ENCODE measurements at regions not wholly inside any gene's neighbourhood (a gene's known extent, or its start where the extent isn't known, plus 50 kb on each side); places are given as distances from the start of the nearest gene placed in this dataset.
"Not testable (repeated sequence)": the region's sequence is repeated elsewhere in the genome, so short reads cannot be mapped to it uniquely, and the experiment has no call there.

DNA sequence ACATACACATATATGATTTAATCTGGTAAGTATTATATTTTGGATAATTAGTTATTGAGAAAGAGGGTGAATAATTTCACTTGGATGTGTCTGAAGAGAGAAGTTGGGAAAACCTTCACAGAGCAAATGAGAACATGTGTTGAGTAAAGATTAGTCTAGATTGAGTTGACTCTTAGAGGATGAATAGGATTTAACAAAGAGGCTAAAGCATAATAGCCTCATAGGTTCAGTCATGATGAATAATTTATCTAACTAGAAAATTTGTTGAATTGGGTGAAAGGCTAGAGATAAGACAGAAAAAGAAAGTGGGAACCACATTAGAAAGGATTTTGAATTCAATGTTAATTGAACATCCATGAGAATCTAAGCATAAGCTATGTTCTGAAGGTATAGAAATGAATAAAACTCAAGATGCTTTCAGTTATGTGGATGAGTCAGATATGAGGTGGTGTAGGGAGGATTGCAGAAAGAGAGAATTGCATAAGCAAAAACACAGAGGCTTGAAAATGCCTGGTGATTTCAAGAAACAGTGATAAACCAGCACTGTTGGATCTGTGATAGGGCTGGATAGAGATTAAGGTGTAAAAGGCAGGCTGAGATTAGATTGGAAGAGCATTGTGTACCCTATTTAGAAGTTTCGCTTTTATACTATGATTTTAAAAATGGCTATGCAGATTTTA lies 207.6 kb upstream of the NR3C2 start:
- Mint-ChIP-seq H3K9me3 (no peaks in the 10 kb centered on the region), H3K36me3 (no peaks in the 10 kb centered on the region), H3K4me1 (ENCODE audit: unreplicated experiment) (no peaks in the 10 kb centered on the region), H3K4me3 (no peak overlapping the region), H3K27ac (no peak overlapping the region), H3K27me3 (no peaks in the 10 kb centered on the region)
- no peak for DNase-seq (ENCODE audit: extremely low spot score, unreplicated experiment)
- TF ChIP-seq, protein P1, sequence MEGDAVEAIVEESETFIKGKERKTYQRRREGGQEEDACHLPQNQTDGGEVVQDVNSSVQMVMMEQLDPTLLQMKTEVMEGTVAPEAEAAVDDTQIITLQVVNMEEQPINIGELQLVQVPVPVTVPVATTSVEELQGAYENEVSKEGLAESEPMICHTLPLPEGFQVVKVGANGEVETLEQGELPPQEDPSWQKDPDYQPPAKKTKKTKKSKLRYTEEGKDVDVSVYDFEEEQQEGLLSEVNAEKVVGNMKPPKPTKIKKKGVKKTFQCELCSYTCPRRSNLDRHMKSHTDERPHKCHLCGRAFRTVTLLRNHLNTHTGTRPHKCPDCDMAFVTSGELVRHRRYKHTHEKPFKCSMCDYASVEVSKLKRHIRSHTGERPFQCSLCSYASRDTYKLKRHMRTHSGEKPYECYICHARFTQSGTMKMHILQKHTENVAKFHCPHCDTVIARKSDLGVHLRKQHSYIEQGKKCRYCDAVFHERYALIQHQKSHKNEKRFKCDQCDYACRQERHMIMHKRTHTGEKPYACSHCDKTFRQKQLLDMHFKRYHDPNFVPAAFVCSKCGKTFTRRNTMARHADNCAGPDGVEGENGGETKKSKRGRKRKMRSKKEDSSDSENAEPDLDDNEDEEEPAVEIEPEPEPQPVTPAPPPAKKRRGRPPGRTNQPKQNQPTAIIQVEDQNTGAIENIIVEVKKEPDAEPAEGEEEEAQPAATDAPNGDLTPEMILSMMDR (conservative IDR thresholded peaks at IDR 0.05), result no peak

DNA sequence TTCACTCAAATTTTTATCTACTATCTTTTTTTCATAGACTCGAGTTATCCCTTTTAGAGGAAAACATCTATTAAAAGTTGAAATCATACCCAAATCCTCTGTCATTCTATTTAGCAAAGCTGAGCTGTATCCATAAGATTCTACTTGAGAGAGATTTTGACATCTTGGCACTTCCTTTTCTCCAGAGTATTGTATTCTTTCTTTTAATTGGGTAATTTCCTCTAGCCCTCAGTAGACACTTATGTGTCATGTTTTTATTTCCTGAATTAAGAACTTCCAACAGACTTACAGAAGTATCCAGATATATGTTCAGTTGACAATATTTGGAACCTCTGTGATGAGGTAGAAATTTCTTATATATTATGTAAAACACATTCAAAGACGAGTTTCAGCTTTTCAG lies 201.6 kb upstream of the NR3C2 start:
- TF ChIP-seq, protein P1 (conservative IDR thresholded peaks at IDR 0.05), result no peak
- Mint-ChIP-seq H3K27me3 (no peaks in the 10 kb centered on the region), H3K4me3 (no peak overlapping the region), H3K4me1 (ENCODE audit: unreplicated experiment) (no peaks in the 10 kb centered on the region), H3K36me3 (no peaks in the 10 kb centered on the region), H3K27ac (no peak overlapping the region), H3K9me3 (peaks cover 3% of the 10 kb centered on the region)
- DNase-seq (ENCODE audit: extremely low spot score, unreplicated experiment), result no peak

DNA sequence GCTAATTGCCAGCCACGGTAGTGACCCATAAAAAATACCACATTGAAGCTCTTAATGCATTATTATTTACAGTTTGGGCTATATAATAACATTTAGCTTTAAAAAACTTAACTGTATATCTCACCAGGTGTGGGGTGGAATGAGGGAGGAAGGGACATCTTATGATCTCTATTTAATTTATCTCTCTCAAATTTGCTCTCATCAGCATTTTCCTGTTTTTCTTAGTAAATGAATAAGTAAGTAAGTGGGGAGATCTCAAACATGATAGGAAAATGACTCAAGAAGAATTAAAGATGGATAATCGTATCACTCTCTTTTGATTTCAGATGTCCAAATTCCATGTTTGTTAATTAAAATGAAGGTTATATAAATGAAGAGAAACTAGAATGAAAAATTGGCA lies 200.7 kb upstream of the NR3C2 start:
- no peaks in the 10 kb centered on the region for H3K36me3 Mint-ChIP-seq
- H3K27ac Mint-ChIP-seq, result no peak overlapping the region
- no peaks in the 10 kb centered on the region for H3K4me1 Mint-ChIP-seq (ENCODE audit: unreplicated experiment)
- H3K4me3 Mint-ChIP-seq, result no peak overlapping the region
- no peaks in the 10 kb centered on the region for H3K27me3 Mint-ChIP-seq
- DNase-seq (ENCODE audit: extremely low spot score, unreplicated experiment), result no peak
- TF ChIP-seq, protein P1 (conservative IDR thresholded peaks at IDR 0.05), result no peak
- peaks cover 7% of the 10 kb centered on the region for H3K9me3 Mint-ChIP-seq

DNA sequence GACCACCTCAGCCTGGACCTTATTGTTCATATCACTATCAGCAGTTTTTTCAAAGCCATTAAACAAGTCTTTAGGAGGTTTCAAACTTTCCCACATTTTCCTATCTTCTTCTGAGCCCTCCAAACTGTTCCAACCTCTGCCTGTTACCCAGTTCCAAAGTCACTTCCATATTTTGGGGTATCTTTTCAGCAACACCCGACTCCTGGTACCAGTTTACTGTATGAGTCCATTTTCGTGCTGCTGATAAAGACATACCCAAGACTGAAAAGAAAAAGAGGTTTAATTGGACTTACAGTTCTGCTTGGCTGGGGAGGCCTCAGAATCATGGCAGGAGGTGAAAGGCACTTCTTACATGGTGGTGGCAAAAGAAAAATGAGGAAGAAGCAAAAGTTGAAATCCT lies 195.9 kb upstream of the NR3C2 start:
- H3K36me3 Mint-ChIP-seq; H3K4me1 Mint-ChIP-seq (ENCODE audit: unreplicated experiment); H3K9me3 Mint-ChIP-seq; H3K4me3 Mint-ChIP-seq; H3K27ac Mint-ChIP-seq; H3K27me3 Mint-ChIP-seq; DNase-seq (ENCODE audit: extremely low spot score, unreplicated experiment): not testable (repeated sequence)

DNA sequence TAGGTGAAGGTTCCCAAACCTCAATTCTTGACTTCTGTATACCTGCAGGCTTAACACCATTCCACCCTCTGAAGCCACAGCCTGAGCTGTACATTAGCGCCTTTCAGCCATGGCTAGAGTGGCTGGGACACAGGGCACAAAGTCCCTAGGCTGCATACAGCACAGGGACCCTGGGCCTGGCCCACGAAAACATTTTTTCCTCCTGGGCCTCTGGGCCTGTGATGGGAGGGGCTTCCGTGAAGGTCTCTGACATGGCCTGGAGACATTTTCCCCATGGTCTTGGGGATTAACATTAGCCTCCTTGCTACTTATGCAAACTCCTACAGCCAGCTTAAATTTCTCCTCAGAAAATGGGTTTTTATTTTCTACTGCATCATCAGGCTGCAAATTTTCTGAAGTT lies 195.2 kb upstream of the NR3C2 start:
- not testable (repeated sequence) for H3K4me1 Mint-ChIP-seq (ENCODE audit: unreplicated experiment); H3K4me3 Mint-ChIP-seq; H3K27me3 Mint-ChIP-seq; H3K9me3 Mint-ChIP-seq; H3K36me3 Mint-ChIP-seq; H3K27ac Mint-ChIP-seq; DNase-seq (ENCODE audit: extremely low spot score, unreplicated experiment)

DNA sequence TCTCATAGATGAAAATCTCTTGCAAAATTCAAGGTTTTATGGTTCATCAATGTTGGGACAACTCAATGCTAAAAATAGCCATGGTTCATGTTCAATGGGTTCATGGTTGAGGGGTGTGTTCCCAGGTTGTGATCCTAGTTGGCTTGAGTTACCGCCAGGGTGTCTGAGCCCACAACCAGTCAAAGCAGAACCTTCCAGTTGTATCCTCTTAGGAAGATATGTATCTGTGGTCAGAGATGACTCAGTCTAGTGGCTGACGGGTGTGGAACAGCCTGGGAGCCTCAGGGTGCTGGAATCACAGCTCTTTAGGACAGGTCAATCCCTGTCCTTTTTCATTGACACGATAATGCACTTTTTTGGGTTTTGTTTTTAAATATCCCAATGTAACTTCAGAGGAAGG lies 192.3 kb upstream of the NR3C2 start:
- peaks cover 7% of the 10 kb centered on the region for H3K9me3 Mint-ChIP-seq
- H3K4me3 Mint-ChIP-seq, result no peak overlapping the region
- no peak overlapping the region for H3K27ac Mint-ChIP-seq
- H3K4me1 Mint-ChIP-seq (ENCODE audit: unreplicated experiment), result no peaks in the 10 kb centered on the region
- DNase-seq (ENCODE audit: extremely low spot score, unreplicated experiment), result no peak
- peaks cover 4% of the 10 kb centered on the region for H3K27me3 Mint-ChIP-seq
- no peaks in the 10 kb centered on the region for H3K36me3 Mint-ChIP-seq
- TF ChIP-seq, protein P1 (conservative IDR thresholded peaks at IDR 0.05), result no peak

DNA sequence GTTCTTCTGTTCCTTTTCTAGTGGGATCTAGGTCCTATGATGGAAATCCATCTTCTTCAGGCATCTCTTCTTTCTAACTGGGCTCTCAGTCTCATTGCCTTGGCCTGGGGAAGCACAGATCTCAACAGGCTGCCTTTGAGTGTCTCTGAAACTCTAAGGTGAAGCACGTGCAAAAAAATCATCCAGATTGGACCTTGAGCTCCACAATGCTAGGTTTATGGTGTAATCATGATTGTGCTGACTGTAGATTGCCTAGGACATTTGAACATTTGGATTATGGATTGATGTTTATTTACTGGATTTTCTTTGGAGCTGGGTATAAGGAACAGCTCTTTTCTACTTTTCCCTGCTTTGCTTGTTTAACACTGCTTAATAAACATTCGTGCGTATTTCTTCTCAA lies 191.5 kb upstream of the NR3C2 start:
- DNase-seq (ENCODE audit: extremely low spot score, unreplicated experiment), result no peak
- Mint-ChIP-seq H3K27me3 (peaks cover 4% of the 10 kb centered on the region), H3K9me3 (peaks cover 4% of the 10 kb centered on the region), H3K4me3 (no peak overlapping the region), H3K36me3 (no peaks in the 10 kb centered on the region), H3K4me1 (ENCODE audit: unreplicated experiment) (no peaks in the 10 kb centered on the region), H3K27ac (no peak overlapping the region)
- TF ChIP-seq, protein P1 (conservative IDR thresholded peaks at IDR 0.05), result no peak
